ENCODE measurements at regions not wholly inside any gene's neighbourhood (a gene's known extent, or its start where the extent isn't known, plus 50 kb on each side); places are given as distances from the start of the nearest gene placed in this dataset.

- Histone ChIP-seq H3K9ac (ENCODE audit: low read depth in 1 of 2, low read length in 2 of 2) (no peak overlapping the region), H3K36me3 (ENCODE audit: control insufficient read depth in 4 of 4, insufficient read depth in 3 of 4, low read depth in 1 of 4, low read length in 3 of 4) (no peaks in the 10 kb centered on the region), H3K27me3 (ENCODE audit: control insufficient read depth in 4 of 4, insufficient read depth in 4 of 4, low read length in 3 of 4) (no peaks in the 10 kb centered on the region), H3K4me1 (ENCODE audit: control insufficient read depth in 4 of 4, insufficient read depth in 4 of 4, low read length in 3 of 4) (no peaks in the 10 kb centered on the region), H3K4me3 (ENCODE audit: low read depth in 1 of 3, low read length in 3 of 3) (no peak overlapping the region), H3K27ac (ENCODE audit: low read depth in 1 of 2, low read length in 2 of 2) (no peak overlapping the region), H3K9me3 (ENCODE audit: control insufficient read depth in 4 of 4, low read length in 3 of 4) (peaks cover 8 to 17% (median 14%) of the 10 kb centered on the region in 4 donors)
- 78% methylated on average over 19 of the region's 19 CpGs for WGBS
- no peak for DNase-seq (ENCODE audit: low spot score)
- TF ChIP-seq NR2F2 (IDR thresholded peaks at IDR 0.05) = no peak
- no peak for TF ChIP-seq EGR1 (IDR thresholded peaks at IDR 0.05; ENCODE audit: low read depth in 2 of 2)
- TF ChIP-seq JUND (IDR thresholded peaks at IDR 0.05) = no peak
- TF ChIP-seq GABPA (IDR thresholded peaks at IDR 0.05 in 1 of 2, conservative IDR thresholded peaks at IDR 0.05 in 1 of 2) = no peak
- no peak for TF ChIP-seq ZBTB33 (IDR thresholded peaks at IDR 0.05)
- no peak for TF ChIP-seq SP1 (IDR thresholded peaks at IDR 0.05)
- TF ChIP-seq TAF1 (conservative IDR thresholded peaks at IDR 0.05) = no peak
- TF ChIP-seq ATF3 (IDR thresholded peaks at IDR 0.05) = no peak
- no peak for TF ChIP-seq MAX (IDR thresholded peaks at IDR 0.05)
- no peak for TF ChIP-seq REST (IDR thresholded peaks at IDR 0.05)
- TF ChIP-seq HNF4G (IDR thresholded peaks at IDR 0.05) = no peak
- TF ChIP-seq FOXA2 (IDR thresholded peaks at IDR 0.05) = no peak
- no peak for TF ChIP-seq RAD21 (IDR thresholded peaks at IDR 0.05)
Measured at GRCh38 chr16:50445621-50446555, 77.1 kb upstream of the BRD7 start.

- no peak overlapping the region for H3K27ac ChIP-seq (ENCODE audit: low read depth in 1 of 2, low read length in 2 of 2)
- WGBS = 53% methylated on average over 1 of the region's 1 CpG
- H3K36me3 ChIP-seq (ENCODE audit: control insufficient read depth in 4 of 4, insufficient read depth in 3 of 4, low read depth in 1 of 4, low read length in 3 of 4) = no peaks in the 10 kb centered on the region
- H3K9me3 ChIP-seq (ENCODE audit: control insufficient read depth in 4 of 4, low read length in 3 of 4) = peaks cover 10 to 20% (median 19%) of the 10 kb centered on the region in 4 donors
- H3K9ac ChIP-seq (ENCODE audit: low read depth in 1 of 2, low read length in 2 of 2) = no peak overlapping the region
- no peaks in the 10 kb centered on the region for H3K27me3 ChIP-seq (ENCODE audit: control insufficient read depth in 4 of 4, insufficient read depth in 4 of 4, low read length in 3 of 4)
- DNase-seq (ENCODE audit: low spot score) = no peak
- H3K4me3 ChIP-seq (ENCODE audit: low read depth in 1 of 3, low read length in 3 of 3) = no peak overlapping the region
- H3K4me1 ChIP-seq (ENCODE audit: control insufficient read depth in 4 of 4, insufficient read depth in 4 of 4, low read length in 3 of 4) = no peaks in the 10 kb centered on the region
- TF ChIP-seq TAF1 (conservative IDR thresholded peaks at IDR 0.05) (no peak), RXRA (IDR thresholded peaks at IDR 0.05) (no peak), FOXA1 (IDR thresholded peaks at IDR 0.05) (no peak), CTCF (IDR thresholded peaks at IDR 0.05; ENCODE audit: low read depth, low read length, missing input control) (no peak), ZBTB33 (IDR thresholded peaks at IDR 0.05) (no peak), YY1 (IDR thresholded peaks at IDR 0.05) (no peak), FOXA2 (IDR thresholded peaks at IDR 0.05) (no peak), JUND (IDR thresholded peaks at IDR 0.05) (no peak), NR2F2 (IDR thresholded peaks at IDR 0.05) (no peak), RAD21 (IDR thresholded peaks at IDR 0.05) (no peak), GABPA (IDR thresholded peaks at IDR 0.05 in 1 of 2, conservative IDR thresholded peaks at IDR 0.05 in 1 of 2) (no peak), HNF4A (conservative IDR thresholded peaks at IDR 0.05) (no peak), EGR1 (IDR thresholded peaks at IDR 0.05; ENCODE audit: low read depth in 2 of 2) (no peak), ATF3 (IDR thresholded peaks at IDR 0.05) (no peak), MAX (IDR thresholded peaks at IDR 0.05) (no peak)
Measured at GRCh38 chr16:50444526-50444925, 75.7 kb upstream of the BRD7 start.
